GM10266 (cell line): ENCODE measurements at regions not wholly inside any gene's neighbourhood (a gene's known extent, or its start where the extent isn't known, plus 50 kb on each side); places are given as distances from the start of the nearest gene placed in this dataset.

Experiments used
- DNase-seq: peaks from one replicate; pipeline ENCODE4 v3.0.0; 2012; ENCODE audit errors: extremely low spot score
- TF ChIP-seq, protein P1 (sequence below): IDR thresholded peaks from 2 replicates; pipeline ENCODE4 v1.5.1; 2012; ENCODE audit warnings: mild to moderate bottlenecking, low read depth; ENCODE audit not compliant: control insufficient read depth, insufficient read depth; ENCODE audit errors: missing control alignments

DNA sequence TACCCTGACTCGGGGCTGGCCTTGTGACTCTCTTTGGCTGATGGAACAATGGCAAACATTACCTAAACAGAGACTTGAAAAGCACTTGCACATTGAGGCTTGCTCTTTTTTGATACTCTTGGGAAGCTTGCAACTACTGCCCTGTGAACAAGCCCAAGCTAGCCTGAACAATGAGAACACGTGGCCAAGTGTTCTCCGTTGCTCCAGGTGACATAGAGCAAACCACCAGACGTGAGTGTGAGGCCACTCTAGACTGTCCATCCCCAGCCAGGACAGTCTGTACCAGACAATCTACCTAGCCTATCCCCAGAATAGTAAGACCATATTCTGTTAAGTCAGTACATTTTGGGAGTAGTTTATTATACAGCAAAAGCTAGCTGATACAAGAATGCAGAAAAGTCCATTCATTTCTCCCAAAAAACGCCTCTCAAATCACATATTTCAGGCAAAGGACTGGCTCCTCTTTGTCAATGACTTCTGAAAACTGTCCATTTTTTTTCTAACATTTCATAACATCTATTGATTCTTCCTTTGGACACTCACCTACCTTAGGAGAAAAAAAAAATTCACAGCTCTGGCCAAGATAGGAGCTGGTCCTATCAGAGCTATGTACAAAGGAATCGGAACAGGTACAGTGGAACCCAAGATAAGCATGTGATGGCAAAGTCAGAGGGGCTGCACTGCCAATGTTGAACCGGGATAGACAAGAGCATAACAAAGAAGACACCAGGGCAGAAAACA lies 142.1 kb upstream of the PKDCC start:
- TF ChIP-seq, protein P1, sequence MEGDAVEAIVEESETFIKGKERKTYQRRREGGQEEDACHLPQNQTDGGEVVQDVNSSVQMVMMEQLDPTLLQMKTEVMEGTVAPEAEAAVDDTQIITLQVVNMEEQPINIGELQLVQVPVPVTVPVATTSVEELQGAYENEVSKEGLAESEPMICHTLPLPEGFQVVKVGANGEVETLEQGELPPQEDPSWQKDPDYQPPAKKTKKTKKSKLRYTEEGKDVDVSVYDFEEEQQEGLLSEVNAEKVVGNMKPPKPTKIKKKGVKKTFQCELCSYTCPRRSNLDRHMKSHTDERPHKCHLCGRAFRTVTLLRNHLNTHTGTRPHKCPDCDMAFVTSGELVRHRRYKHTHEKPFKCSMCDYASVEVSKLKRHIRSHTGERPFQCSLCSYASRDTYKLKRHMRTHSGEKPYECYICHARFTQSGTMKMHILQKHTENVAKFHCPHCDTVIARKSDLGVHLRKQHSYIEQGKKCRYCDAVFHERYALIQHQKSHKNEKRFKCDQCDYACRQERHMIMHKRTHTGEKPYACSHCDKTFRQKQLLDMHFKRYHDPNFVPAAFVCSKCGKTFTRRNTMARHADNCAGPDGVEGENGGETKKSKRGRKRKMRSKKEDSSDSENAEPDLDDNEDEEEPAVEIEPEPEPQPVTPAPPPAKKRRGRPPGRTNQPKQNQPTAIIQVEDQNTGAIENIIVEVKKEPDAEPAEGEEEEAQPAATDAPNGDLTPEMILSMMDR = no peak
- no peak for DNase-seq

DNA sequence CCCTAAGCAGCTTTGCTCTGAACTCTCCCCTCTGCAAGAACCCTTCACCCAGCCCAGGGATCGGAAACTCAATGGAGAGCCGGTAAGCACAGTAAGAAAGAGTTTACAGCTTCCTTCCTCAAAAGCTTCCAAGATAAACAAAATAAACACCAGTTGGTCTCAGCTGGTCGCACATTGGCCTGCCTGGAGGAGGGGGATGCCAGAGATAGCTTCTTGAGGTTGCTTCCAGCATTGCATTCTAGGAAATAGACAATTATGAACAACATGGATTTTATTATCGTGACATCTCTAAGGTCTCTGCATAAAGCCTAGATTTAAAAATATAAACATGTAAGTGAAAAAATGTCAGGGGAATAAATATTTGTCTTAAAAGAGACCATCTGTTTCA lies 141.5 kb upstream of the PKDCC start:
- TF ChIP-seq, protein P1 = no peak
- no peak for DNase-seq

GRCh38 chr2:41907141-41907540 lies 140.7 kb upstream of the PKDCC start:
- no peak for DNase-seq
- TF ChIP-seq, protein P1 = no peak

DNA sequence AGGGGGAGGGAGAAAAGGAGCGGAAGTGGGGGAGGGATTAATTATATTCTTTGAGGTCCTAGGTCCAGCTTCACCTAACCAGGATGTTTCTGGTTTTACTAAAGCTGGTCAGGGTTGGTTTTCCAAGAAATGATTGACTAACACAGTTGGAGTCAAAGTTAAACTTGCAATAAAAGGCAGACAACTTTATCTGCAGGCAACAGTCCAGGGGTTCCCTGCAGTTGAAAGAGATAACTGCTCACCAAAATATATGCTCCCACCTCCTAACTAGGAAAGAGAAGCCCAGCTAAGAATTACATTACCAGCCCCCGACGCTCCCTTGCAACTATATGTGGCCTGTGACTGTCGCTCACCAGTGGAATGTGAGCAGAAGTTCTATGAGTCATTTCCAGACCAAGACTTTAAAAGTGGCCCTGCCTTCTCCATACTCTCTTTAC lies 140.0 kb upstream of the PKDCC start:
- DNase-seq = no peak
- TF ChIP-seq, protein P1 = no peak

DNA sequence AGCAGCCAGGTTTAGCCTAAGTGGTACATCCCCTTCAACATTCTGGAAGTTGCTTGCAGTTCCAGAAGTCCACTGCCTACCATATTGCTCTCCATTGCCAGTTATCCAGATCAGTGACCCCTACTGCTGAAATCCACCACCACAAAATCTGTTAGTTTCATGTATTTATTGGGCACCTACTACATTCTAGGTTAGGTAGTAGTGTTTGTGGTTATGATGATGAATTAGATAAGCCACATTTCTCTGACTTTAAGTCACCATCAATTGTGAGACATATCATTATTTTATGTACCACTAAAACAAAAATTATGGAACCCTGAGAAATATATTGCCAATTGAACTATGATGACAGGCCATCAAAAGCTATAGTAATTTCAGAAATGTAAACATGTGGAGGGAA lies 139.5 kb upstream of the PKDCC start:
- TF ChIP-seq, protein P1 = no peak
- no peak for DNase-seq

DNA sequence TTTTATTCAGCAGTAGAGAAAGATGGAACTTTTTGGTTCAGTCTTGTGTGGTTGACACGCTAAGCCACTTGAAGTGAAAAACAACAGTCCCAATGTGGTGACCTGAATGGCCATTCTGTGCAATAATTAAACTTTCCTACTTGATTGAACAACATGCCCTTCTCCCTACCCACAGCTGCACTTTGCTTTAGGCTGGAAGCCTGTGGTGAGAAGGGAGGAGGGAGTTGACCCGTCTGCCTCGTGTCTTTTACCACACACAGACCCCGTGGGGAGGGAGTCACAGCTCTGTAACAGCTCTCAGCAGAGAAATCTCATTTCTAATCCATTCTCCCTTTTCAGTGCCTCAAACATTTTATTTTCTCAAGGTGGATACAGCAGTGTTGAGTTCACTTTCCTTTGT lies 138.2 kb upstream of the PKDCC start:
- TF ChIP-seq, protein P1 = no peak
- DNase-seq = no peak

DNA sequence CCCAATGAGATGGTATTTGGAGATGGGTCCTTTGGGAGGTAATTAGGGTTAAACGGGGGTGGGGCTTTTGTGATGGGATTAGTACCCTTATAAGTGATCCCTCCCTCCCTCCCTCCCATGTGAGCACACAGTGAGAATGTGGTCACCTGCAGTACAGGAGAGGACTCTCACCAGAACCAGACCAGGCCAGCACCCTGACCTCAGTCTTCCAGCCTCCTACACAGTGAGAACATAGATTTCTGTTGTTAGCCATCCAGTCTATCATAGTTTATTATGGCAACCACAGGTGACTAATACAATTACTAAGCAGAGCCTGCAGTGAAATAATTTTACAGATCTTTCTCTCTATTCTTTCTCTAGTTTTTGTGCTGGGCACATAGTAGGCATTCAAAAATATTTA lies 137.7 kb upstream of the PKDCC start:
- no peak for DNase-seq
- TF ChIP-seq, protein P1 = no peak
